Vagina (tissue), 2 donors: ENCODE measurements at regions not wholly inside any gene's neighbourhood (a gene's known extent, or its start where the extent isn't known, plus 50 kb on each side); places are given as distances from the start of the nearest gene placed in this dataset.

Source experiments
- DNase-seq, 2 donors: peaks; one replicate each; pipeline ENCODE4 v3.0.0-alpha.2; 2017; ENCODE audit errors: extremely low spot score in 2 of 2
- H3K27ac ChIP-seq: fragments of 200-600 bp; sonication (generic); one replicate; pipeline ENCODE4 v1.5.1; 2019
- H3K27me3 ChIP-seq: fragments of 200-600 bp; sonication (generic); one replicate; pipeline ENCODE4 v1.5.1; 2019
- H3K36me3 ChIP-seq, 2 donors: fragments of 200-600 bp; sonication (generic); one replicate each; pipeline ENCODE4 v1.5.1; 2017 to 2019
- H3K4me1 ChIP-seq: fragments of 200-600 bp; sonication (generic); one replicate; pipeline ENCODE4 v1.5.1; 2019
- H3K4me3 ChIP-seq, 2 donors: fragments of 200-600 bp; sonication (generic); 1 replicate in 1 of 2; 2 replicates in 1 of 2; pipeline ENCODE4 v1.5.1; 2016 to 2019
- H3K9me3 ChIP-seq: fragments of 200-600 bp; sonication (generic); one replicate; pipeline ENCODE4 v1.5.1; 2019
- POLR2A ChIP-seq, 2 donors: fragments of 450-650 bp; IDR thresholded peaks; one replicate each; pipeline ENCODE4 v1.6.1; 2017; ENCODE audit warnings: antibody characterized with exemption in 2 of 2, mild to moderate bottlenecking in 2 of 2, moderate library complexity in 2 of 2
- POLR2AphosphoS5 ChIP-seq, 2 donors: sonication (generic); formaldehyde crosslinking; IDR thresholded peaks; one replicate each; pipeline ENCODE4 v1.9.0; 2017; ENCODE audit warnings: antibody characterized with exemption in 2 of 2, mild to moderate bottlenecking in 2 of 2, low read depth in 1 of 2; ENCODE audit not compliant: insufficient read depth in 1 of 2
- intact Hi-C: fragments of 100-400 bp; cut with DNase I; formaldehyde crosslinking; loops from one replicate; pipeline ENCODE4 v1.15.1; 2023
- TF ChIP-seq, protein P1 (sequence below), 3 experiments: fragments of 450-650 bp in 2 of 3; fragments of 200-600 bp in 1 of 3; sonication (generic) in 1 of 3; IDR thresholded peaks; one replicate each; pipeline ENCODE4 v1.5.1; 2017 to 2019; ENCODE audit warnings: antibody characterized with exemption in 3 of 3, mild to moderate bottlenecking in 2 of 3, moderate library complexity in 2 of 3

GRCh38 chr5:74306845-74307244, 333.7 kb downstream of the ENC1 start:
- H3K27me3 ChIP-seq = no peaks in the 10 kb centered on the region
- intact Hi-C loops = no loop called here
- TF ChIP-seq POLR2AphosphoS5 (IDR thresholded peaks at IDR 0.05; ENCODE audit: insufficient read depth in 1 of 2, low read depth in 1 of 2) = no peak
- no peak for TF ChIP-seq POLR2A (IDR thresholded peaks at IDR 0.05)
- TF ChIP-seq, protein P1, sequence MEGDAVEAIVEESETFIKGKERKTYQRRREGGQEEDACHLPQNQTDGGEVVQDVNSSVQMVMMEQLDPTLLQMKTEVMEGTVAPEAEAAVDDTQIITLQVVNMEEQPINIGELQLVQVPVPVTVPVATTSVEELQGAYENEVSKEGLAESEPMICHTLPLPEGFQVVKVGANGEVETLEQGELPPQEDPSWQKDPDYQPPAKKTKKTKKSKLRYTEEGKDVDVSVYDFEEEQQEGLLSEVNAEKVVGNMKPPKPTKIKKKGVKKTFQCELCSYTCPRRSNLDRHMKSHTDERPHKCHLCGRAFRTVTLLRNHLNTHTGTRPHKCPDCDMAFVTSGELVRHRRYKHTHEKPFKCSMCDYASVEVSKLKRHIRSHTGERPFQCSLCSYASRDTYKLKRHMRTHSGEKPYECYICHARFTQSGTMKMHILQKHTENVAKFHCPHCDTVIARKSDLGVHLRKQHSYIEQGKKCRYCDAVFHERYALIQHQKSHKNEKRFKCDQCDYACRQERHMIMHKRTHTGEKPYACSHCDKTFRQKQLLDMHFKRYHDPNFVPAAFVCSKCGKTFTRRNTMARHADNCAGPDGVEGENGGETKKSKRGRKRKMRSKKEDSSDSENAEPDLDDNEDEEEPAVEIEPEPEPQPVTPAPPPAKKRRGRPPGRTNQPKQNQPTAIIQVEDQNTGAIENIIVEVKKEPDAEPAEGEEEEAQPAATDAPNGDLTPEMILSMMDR (IDR thresholded peaks at IDR 0.05) = no peak

GRCh38 chr5:74304536-74304935, 336.0 kb downstream of the ENC1 start:
- intact Hi-C loops = no loop called here
- H3K27ac ChIP-seq = no peak overlapping the region
- TF ChIP-seq, protein P1 (IDR thresholded peaks at IDR 0.05) = no peak

More at GRCh38 chr5:74306845-74307244, 333.7 kb downstream of the ENC1 start:
- no peak for DNase-seq
- no peaks in the 10 kb centered on the region for H3K4me1 ChIP-seq
- no peaks in the 10 kb centered on the region for H3K9me3 ChIP-seq
- no peak overlapping the region for H3K4me3 ChIP-seq
- no peaks in the 10 kb centered on the region for H3K36me3 ChIP-seq
- H3K27ac ChIP-seq = no peak overlapping the region

DNA sequence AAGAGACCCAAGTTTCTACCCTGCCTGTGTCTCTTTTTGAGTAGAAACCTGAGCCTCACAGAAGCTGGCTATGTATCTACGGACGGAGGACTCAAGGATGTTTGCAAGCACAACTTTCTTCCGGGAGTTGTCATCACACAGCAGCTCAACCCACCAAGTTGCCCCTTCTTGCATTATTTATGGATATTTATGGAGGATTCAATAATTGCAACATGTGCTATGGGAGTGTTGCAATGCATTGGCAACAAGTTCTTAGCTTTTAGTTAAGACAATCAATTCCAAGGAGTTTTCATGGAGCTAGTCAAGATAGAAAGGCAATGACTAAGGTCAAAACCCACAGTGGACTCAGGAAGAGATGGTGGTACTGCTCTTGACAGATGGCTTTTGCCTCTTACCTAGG, 336.9 kb downstream of the ENC1 start:
- TF ChIP-seq POLR2A (IDR thresholded peaks at IDR 0.05) (no peak), POLR2AphosphoS5 (IDR thresholded peaks at IDR 0.05; ENCODE audit: insufficient read depth in 1 of 2, low read depth in 1 of 2) (no peak)
- TF ChIP-seq, protein P1 (IDR thresholded peaks at IDR 0.05) = no peak
- Histone ChIP-seq H3K4me1 (no peaks in the 10 kb centered on the region), H3K9me3 (no peaks in the 10 kb centered on the region), H3K4me3 (no peak overlapping the region), H3K27me3 (no peaks in the 10 kb centered on the region), H3K36me3 (no peaks in the 10 kb centered on the region), H3K27ac (no peak overlapping the region)
- no peak for DNase-seq
- intact Hi-C loops = no loop called here

More at GRCh38 chr5:74304536-74304935, 336.0 kb downstream of the ENC1 start:
- DNase-seq = no peak
- no peaks in the 10 kb centered on the region for H3K4me1 ChIP-seq
- no peak overlapping the region for H3K4me3 ChIP-seq
- no peaks in the 10 kb centered on the region for H3K36me3 ChIP-seq
- no peaks in the 10 kb centered on the region for H3K9me3 ChIP-seq
- no peaks in the 10 kb centered on the region for H3K27me3 ChIP-seq

GRCh38 chr5:74301576-74301975, 339.0 kb downstream of the ENC1 start:
- Histone ChIP-seq H3K9me3 (no peaks in the 10 kb centered on the region), H3K27ac (no peak overlapping the region), H3K4me3 (no peak overlapping the region), H3K4me1 (no peaks in the 10 kb centered on the region), H3K27me3 (no peaks in the 10 kb centered on the region), H3K36me3 (no peaks in the 10 kb centered on the region)
- intact Hi-C loops = no loop called here
- TF ChIP-seq POLR2A (IDR thresholded peaks at IDR 0.05) (no peak), POLR2AphosphoS5 (IDR thresholded peaks at IDR 0.05; ENCODE audit: insufficient read depth in 1 of 2, low read depth in 1 of 2) (no peak)
- TF ChIP-seq, protein P1 (IDR thresholded peaks at IDR 0.05) = no peak
- no peak for DNase-seq

GRCh38 chr5:74300808-74301389, 339.6 kb downstream of the ENC1 start:
- intact Hi-C loops = no loop called here
- no peaks in the 10 kb centered on the region for H3K9me3 ChIP-seq
- no peak overlapping the region for H3K4me3 ChIP-seq
- H3K27ac ChIP-seq = no peak overlapping the region
- TF ChIP-seq POLR2AphosphoS5 (IDR thresholded peaks at IDR 0.05; ENCODE audit: insufficient read depth in 1 of 2, low read depth in 1 of 2) = no peak
- TF ChIP-seq, protein P1 (IDR thresholded peaks at IDR 0.05) = no peak
- TF ChIP-seq POLR2A (IDR thresholded peaks at IDR 0.05) = no peak
- no peaks in the 10 kb centered on the region for H3K36me3 ChIP-seq
- no peaks in the 10 kb centered on the region for H3K27me3 ChIP-seq
- no peaks in the 10 kb centered on the region for H3K4me1 ChIP-seq
- no peak for DNase-seq
